Astrocyte of the spinal cord (primary cell): ENCODE measurements at regions not wholly inside any gene's neighbourhood (a gene's known extent, or its start where the extent isn't known, plus 50 kb on each side); places are given as distances from the start of the nearest gene placed in this dataset.

Experiments used
- DNase-seq: peaks from one replicate; pipeline ENCODE4 v3.0.0; 2011; ENCODE audit warnings: low read depth, low spot score
- H3K4me3 ChIP-seq: 2 replicates; pipeline ENCODE4 v1.5.1; 2011; ENCODE audit warnings: low read depth, mild to moderate bottlenecking, low read length, moderate library complexity
- in situ Hi-C: cut with HindIII; loops from 2 replicates; pipeline ENCODE4 v1.10.0; 2017; ENCODE audit warnings: low sequenced_read_pairs
- TF ChIP-seq, protein P1 (sequence below): IDR thresholded peaks from 2 replicates; pipeline ENCODE4 v1.5.1; 2012; ENCODE audit warnings: low read depth, mild to moderate bottlenecking, low read length, inconsistent platforms

DNA sequence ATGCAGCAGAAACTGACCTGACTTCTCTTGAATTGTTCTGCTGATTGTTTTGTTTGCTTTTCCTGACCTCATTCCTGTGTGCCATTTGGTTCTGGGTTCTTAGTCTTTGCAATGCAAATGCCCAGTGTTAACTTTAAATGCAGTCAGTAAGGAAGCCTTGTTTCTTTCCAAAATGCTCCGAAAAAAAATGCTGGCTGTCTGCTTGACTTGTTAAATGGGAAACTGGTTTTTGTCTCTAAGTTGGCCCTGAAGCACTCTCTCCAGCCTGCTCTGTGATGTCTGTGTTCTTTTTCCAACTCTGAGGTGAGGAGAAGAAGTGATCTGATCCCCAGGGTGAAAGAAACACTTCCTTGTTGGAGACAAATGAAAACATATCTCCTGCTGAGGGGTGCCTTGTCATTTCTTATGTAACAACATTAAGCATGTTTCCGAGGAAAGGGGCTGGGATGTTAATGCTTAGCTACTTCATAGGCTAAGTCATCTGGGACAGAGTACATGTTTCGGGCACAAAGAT, 256.3 kb upstream of the ADGRL4 start:
- in situ Hi-C loops = no loop called here
- H3K4me3 ChIP-seq = no peak overlapping the region
- TF ChIP-seq, protein P1, sequence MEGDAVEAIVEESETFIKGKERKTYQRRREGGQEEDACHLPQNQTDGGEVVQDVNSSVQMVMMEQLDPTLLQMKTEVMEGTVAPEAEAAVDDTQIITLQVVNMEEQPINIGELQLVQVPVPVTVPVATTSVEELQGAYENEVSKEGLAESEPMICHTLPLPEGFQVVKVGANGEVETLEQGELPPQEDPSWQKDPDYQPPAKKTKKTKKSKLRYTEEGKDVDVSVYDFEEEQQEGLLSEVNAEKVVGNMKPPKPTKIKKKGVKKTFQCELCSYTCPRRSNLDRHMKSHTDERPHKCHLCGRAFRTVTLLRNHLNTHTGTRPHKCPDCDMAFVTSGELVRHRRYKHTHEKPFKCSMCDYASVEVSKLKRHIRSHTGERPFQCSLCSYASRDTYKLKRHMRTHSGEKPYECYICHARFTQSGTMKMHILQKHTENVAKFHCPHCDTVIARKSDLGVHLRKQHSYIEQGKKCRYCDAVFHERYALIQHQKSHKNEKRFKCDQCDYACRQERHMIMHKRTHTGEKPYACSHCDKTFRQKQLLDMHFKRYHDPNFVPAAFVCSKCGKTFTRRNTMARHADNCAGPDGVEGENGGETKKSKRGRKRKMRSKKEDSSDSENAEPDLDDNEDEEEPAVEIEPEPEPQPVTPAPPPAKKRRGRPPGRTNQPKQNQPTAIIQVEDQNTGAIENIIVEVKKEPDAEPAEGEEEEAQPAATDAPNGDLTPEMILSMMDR = no peak
- DNase-seq = peak; percentile 6

DNA sequence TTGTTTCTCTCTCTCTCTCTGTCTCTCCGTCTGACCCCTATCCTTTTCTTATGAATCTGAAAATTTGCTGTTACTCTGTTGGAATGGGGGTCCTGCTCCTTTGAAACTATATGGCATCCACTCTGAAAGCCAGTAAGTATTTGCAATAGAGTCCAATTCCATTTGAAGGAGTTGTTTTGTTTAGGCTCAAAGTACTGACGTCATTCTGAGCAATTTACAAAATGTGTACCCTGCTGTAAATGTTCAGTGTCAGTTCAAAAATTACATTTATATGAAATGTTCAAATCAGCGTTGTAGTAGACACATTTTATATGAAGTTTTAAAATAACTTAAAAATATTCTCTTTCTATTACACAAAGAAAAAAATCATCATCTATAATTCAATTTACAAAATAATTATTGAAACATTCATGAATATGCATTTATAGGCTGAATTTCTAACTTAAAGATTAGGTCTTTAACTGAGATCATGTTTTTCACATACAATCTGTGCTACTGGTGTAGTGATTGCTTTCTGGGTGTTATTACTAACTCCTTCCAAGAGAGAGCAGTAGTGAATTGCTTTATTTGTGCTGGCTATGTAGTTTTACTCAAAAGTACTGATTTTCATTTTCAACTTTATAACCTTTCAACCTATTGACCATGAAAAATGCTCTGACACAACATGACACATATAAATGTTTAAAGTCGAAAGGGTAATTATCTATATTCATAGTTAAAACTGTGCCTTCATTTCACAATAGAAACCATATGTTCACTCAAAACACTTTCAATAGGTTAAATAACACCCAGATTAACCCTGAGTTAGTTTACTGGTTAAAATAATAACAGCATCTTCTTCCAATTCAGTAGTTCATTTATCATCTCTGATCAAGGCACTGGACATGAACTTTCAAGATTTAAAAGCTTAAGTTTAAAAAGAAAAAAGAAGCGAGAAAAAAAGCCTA, 253.1 kb upstream of the ADGRL4 start:
- in situ Hi-C loops = no loop called here
- DNase-seq = peak; percentile 47
- no peak overlapping the region for H3K4me3 ChIP-seq
- TF ChIP-seq, protein P1 = peak; percentile 63

DNA sequence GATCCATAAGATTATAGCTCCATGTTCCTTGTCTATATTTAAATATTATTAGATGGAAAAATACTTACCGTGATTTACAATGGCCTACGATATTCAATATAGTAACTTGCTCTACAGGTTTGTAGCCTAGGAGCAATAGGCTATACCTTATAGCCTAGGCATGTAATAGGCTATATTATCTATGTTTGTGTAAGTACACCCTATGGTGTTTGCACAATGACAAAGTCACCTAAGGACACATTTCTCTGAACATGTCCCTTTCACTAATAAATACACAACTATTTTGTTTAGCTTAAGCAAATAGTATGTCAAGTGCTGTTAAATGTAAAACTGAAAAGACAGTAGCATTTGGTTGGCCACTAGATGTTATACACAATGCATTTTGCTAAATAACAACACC, 248.9 kb upstream of the ADGRL4 start:
- in situ Hi-C loops = no loop called here
- DNase-seq = no peak
- TF ChIP-seq, protein P1 = no peak
- no peak overlapping the region for H3K4me3 ChIP-seq

DNA sequence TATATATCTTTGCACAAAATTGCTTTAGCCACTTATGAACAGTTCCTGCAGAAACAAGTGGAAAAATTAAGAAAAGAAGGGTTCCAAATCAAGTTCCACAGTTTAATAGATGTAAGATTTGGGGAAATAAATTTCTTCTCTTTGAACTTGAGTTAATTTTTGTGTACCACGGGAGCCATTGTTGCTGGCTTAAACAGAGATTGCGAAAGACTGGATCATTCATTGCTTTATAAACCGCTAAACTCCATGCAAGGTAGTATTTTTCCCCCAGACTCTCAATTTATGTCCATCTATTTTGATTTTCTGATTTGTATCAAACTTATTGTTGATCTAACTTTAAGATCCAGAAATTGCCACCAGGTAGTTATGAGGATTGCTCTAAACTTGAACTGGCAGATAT, 246.1 kb upstream of the ADGRL4 start:
- in situ Hi-C loops = no loop called here
- no peak overlapping the region for H3K4me3 ChIP-seq
- no peak for DNase-seq
- TF ChIP-seq, protein P1 = no peak

DNA sequence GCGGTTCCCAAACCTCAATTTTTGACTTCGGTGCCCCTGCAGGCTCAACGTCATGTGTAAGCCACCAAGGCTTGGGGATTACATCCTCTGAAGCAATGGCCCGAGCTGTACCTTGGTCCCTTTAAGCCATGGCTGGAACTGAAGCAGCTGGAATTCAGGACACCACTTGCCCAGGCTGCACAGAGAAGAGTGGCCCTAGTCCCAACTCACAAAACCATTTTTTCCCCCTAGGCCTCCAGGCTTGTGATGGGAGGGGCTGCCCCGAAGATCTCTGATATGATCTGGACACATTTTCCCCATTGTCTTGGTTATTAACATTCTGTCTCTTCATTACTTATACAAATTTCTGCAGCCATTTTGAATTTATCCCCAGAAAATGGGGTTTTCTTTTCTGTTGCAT, 233.3 kb upstream of the ADGRL4 start:
- no peak for DNase-seq
- in situ Hi-C loops = no loop called here
- TF ChIP-seq, protein P1 = no peak
- no peak overlapping the region for H3K4me3 ChIP-seq

DNA sequence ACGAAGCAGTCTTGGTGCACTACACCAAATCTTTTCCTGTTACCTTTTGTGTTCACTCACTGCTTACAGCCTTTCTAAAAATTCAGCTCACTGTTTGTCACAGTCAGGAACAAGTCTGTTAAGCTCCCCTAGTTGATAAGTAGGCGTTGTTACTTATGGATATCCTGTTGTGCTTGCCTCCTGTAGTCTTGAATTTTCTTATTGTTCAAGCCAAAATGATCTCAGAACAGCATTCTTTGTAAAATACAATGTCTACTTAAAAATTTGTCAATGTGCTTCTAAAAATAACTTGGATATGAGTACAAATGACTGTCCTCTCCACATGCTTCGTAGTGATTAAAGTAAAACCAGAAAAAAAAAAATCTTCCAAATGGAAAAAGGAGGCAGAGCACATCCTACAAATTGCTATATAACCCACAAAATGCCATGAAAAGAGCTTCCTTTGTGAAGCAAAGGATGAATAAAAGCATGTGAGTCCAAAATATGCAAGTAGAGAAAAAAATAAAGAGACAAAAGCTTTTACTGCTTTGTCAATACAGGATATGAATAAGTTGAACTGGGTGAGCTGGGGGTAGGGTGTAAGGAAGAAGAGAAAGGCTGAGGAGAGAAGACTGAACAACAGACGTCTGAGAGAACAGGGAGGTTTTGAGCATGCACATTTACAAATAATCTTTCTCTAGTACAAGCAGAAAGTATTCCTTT, 228.9 kb upstream of the ADGRL4 start:
- in situ Hi-C loops = no loop called here

More for the DNA sequence above, 228.9 kb upstream of the ADGRL4 start:
- H3K4me3 ChIP-seq = no peak overlapping the region
- DNase-seq = peak; percentile 48
- TF ChIP-seq, protein P1 = no peak
